HG02938 (cell line): ENCODE measurements at regions not wholly inside any gene's neighbourhood (a gene's known extent, or its start where the extent isn't known, plus 50 kb on each side); places are given as distances from the start of the nearest gene placed in this dataset.

Source experiments
- ATAC-seq: cut with Tn5 transposase; IDR thresholded peaks from one replicate; pipeline ENCODE4 v1.9.1; 2021; ENCODE audit warnings: mild to moderate bottlenecking, moderate library complexity; ENCODE audit not compliant: unreplicated experiment

- no peak for ATAC-seq
Observed at GRCh38 chr14:97283841-97284240, 486.7 kb downstream of the VRK1 start.

GRCh38 chr14:97287956-97288355 lies 490.8 kb downstream of the VRK1 start:
- no peak for ATAC-seq

- ATAC-seq = no peak
Observed at GRCh38 chr14:97290065-97290464, 492.9 kb downstream of the VRK1 start.

GRCh38 chr14:97290977-97291376 lies 493.8 kb downstream of the VRK1 start:
- ATAC-seq = no peak

DNA sequence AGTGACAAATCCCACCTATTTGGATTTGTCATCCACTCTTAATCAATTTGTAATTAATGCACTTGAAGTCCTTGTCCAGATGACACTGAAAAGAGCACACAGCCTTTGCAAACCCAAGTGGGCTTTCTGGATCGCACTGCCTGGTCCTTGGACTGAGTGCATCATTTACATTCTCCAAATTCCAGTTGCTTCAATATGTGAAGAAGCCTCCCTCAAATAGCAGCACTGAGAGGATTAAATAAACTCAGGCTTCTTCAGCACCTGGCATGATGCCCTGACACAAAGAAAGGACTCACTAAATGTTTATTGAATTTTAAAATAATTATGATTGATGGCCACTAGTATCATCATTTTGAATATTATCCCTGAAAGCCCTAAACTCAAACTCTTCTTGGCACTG lies 496.5 kb downstream of the VRK1 start:
- no peak for ATAC-seq

GRCh38 chr14:97295108-97295710 lies 498.0 kb downstream of the VRK1 start:
- no peak for ATAC-seq

GRCh38 chr14:97296176-97296575 lies 499.0 kb downstream of the VRK1 start:
- ATAC-seq = no peak

DNA sequence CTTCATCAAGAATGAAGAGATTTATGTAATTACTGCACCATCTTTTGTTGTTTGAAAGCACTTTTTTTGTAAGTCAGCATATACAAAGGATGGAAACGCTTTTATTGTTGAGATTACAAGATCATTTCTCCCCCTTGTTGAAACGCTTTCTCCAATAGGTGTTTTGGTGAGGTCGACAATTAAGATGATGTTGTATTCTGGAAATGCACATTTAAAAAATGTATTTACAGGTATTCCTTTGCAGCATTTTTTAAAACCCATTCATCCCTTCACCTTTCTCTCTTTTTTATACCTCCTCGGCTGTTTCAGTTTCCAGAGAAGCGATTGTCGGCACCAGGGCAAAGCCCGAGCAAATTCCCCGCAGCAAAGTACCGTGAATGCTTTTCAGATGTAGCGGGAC lies 499.9 kb downstream of the VRK1 start:
- ATAC-seq = no peak

- ATAC-seq = no peak
Observed at GRCh38 chr14:97298331-97298730, 501.1 kb downstream of the VRK1 start.

- no peak for ATAC-seq
Observed at GRCh38 chr14:97298736-97299135, 501.6 kb downstream of the VRK1 start.

DNA sequence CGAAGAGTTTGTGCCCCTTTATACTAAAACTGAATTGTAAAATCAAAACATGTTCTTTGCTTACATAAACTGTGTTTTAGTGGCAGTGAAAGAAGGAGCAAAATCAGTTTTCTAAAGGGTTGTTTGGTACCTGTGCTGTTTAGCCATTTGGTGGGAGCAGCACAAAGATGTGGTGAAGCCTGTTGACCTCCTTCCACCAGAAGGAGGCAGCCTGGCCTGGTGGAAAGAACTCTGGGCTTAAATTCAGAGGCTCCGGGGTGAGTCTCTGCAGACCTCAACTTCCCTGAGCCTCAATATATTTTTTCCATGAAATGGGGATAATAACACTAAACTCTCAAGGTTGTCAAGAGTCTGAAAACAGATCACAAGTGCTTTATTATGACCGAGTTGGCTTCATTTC lies 502.5 kb downstream of the VRK1 start:
- no peak for ATAC-seq

DNA sequence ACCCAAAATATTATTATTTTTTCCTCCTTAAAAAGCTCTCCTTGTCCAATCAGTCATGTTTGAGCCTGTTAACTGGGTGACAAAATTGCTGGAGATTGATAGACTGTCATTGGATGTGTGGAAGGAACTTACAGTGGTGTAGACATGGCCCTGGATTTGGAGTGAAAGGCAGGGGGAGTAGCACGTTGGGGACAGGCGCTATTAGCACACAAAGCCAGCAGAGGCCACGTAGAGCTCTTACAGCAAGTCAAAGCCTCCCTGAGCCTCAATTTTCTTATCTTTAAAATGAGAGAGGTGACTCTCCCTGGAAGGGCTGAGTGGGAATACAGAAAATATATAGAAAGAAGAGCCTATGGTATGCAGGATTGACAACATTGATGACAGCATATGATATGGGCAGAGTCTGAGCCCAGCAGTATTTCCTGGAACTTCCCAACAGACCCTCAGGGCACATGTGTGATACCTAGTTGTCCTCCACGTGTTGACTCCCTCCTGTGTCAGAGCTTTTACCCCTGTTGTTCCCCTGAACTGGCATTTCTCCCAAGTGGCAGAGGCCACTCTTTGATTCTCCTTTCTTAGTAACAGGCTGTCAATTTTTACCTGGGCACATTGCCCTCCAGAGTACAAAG lies 504.9 kb downstream of the VRK1 start:
- ATAC-seq = no peak

- peak; percentile 55 for ATAC-seq
Observed at GRCh38 chr14:97306133-97306759, 509.1 kb downstream of the VRK1 start.

DNA sequence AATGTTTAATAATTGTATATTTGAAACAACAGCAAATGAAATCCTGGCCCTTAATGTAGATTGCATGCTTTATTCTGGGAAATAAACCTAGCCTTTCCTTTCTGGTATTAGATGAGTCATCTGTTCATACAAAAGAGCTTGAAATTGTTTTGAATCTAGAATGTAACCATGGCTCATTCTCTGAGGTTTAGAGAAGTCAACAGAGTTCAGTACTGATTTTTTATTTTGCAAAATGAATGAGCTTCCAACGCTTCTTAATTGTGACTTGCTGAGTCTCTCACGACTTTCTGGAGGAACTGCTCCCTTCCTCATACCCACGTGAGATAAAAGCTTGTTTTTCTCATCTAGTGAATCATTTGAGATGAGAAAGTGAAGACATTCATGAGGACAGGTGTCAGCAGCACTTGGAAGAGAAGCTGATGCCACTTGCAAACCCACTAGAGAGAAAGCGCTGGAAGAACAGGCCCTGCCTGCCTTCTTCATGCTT lies 509.6 kb downstream of the VRK1 start:
- ATAC-seq = peak; percentile 60

GRCh38 chr14:97311411-97311810 lies 514.2 kb downstream of the VRK1 start:
- no peak for ATAC-seq

GRCh38 chr14:97312910-97313309 lies 515.7 kb downstream of the VRK1 start:
- no peak for ATAC-seq

DNA sequence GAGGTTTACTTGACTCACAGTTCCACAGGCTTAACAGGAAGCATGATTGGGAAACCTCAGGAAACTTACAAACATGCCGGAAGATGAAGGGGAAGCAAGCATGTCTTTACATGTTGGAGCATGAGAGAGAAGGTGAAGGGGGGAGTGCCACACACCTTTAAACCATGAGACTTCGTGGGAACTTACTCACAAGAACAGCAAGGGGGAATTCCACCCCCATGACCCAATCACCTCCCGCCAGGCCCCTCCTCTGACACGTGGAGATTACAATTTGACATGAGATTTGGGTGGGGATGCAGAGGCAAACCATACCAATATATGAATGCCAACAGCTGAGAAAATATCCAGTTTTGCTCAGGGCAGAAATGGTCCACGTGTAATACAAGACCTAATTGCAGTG lies 518.6 kb downstream of the VRK1 start:
- ATAC-seq = no peak

GRCh38 chr14:97318380-97318779 lies 521.2 kb downstream of the VRK1 start:
- ATAC-seq = no peak

DNA sequence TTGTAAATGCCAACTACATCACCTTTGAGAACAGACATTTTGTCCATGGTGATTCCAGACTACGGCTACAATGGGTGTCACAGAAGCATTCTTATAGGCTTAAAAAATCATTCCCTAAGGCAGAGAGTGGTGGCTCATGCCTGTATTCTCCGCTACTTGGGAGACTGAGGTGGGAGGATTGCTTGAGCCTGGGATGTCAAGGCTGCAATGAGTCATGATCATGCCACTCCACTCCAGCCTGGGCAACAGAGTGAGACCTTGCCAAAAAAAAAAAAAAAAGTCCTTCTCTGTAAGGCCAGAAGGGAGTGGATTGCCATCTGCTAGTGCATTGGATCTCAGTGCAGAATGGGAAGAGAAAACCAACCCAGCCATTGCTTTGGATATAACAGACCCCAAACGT lies 522.5 kb downstream of the VRK1 start:
- no peak for ATAC-seq

DNA sequence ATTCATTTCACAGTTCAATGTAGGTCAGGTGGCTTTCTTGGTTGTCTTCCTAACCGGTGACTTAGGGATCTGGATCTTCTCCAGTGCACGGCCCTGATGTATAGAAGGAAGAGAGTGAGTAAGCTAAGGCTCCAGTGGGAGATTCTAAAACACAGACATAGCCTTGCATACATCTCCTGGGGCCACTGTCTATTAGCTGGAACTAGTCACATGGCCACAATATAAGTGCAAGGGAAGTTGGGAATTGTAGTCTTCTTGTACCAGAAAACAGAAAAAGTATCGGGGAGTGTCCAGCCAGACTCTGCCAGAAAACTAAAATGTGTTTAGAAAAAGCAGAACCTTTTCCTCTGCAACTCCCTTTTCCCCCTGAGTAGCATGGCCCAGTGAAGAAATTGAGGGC lies 531.6 kb downstream of the VRK1 start:
- ATAC-seq = no peak

GRCh38 chr14:97329701-97330100 lies 532.5 kb downstream of the VRK1 start:
- no peak for ATAC-seq

DNA sequence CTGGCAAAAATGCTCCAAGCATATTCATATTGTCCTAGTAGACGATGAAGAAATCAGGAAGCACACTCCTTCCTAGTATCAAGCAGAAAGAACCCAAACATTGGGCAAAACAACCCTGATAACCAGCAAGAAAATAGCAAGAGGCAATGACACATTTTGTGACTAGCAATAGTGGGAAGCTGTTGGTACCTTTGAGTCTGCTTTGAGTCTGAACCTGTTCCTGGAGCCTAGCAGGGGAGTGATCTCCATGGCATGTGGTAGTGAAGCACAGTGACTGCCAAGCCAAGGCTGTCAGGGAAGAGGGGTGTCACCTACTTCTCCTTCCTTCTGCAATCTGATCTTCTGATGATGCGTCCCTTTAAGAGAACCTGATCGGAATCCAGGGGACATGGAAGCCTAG lies 533.9 kb downstream of the VRK1 start:
- ATAC-seq = no peak
